ENCODE measurements at regions not wholly inside any gene's neighbourhood (a gene's known extent, or its start where the extent isn't known, plus 50 kb on each side); places are given as distances from the start of the nearest gene placed in this dataset.

DNA sequence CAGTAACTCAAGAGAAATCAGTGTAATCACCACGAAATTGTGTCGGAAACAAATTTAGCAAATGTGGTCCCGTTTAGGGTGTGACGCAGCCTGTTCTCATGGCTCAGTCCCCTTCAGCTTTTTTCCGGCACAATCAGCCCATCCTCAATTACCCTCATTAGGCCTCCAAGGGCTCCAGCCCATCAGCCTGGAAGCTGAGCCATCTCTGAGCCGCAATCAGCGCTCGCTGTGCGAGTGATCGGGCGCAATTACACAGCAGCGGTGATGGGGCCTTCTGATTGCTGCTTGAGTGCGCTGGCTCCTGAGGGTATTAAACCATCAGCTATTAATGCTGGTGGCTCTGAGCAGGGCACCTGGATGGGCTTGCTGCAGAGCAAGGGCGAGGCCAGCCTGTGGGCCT lies 55.6 kb downstream of the PLXNA1 start:
- H2AFZ ChIP-seq (ENCODE audit: low read depth, low read length, severe bottlenecking) = no peak overlapping the region

DNA sequence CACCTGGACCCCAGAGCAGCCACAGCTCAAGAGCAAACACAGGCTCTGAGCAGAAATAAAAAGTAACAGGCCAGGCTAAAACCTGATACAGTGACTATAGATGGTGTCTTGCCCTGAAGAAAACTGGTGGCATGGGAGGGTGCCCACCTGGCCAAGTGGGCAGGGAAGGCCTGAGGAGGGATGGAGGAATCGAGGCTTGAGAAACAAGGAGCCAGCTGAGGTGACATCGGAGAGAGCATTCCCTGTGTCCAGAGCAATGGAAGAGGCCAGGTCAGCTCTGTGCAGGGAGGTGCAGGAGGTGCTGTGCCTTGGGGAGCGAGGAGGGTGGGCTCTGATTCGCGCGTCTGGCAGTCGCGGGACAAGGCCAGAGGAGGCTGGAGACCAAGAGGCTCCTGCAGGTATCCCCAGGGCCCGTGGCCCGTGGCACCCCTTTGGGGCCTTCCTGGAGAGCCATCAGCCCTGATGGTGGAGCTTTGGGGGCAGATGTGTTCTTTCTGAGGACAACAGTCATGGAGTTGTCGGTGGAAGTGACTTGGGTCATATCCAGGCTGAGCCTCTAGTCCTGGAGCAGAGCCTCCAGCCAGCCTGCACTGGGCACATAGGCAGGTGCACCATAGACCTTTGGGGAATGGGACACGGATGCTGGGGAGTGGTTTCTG lies 56.1 kb downstream of the PLXNA1 start:
- Histone ChIP-seq H2AFZ (ENCODE audit: low read depth, low read length, severe bottlenecking) (no peak overlapping the region), H3F3A (ENCODE audit: insufficient read depth) (no peaks in the 10 kb centered on the region), H3K9me2 (replicated peaks; ENCODE audit: insufficient read depth, low read length) (no peaks in the 10 kb centered on the region), H3K9me3 (ENCODE audit: insufficient read depth, low read length) (no peaks in the 10 kb centered on the region), H3K4me3 (ENCODE audit: insufficient read depth, low read length, poor library complexity, severe bottlenecking) (no peak overlapping the region), H3K36me3 (ENCODE audit: low read length) (no peaks in the 10 kb centered on the region), H3K79me2 (ENCODE audit: insufficient read depth, low read length) (no peaks in the 10 kb centered on the region), H3K27ac (ENCODE audit: low read depth, low read length) (no peak overlapping the region), H4K20me1 (ENCODE audit: low read depth, low read length) (no peaks in the 10 kb centered on the region), H3K4me2 (ENCODE audit: low read depth, low read length, poor library complexity, severe bottlenecking) (no peak overlapping the region), H3K9ac (ENCODE audit: low read length) (no peak overlapping the region), H3K27me3 (ENCODE audit: low read length) (no peaks in the 10 kb centered on the region)
- TF ChIP-seq, protein P1, sequence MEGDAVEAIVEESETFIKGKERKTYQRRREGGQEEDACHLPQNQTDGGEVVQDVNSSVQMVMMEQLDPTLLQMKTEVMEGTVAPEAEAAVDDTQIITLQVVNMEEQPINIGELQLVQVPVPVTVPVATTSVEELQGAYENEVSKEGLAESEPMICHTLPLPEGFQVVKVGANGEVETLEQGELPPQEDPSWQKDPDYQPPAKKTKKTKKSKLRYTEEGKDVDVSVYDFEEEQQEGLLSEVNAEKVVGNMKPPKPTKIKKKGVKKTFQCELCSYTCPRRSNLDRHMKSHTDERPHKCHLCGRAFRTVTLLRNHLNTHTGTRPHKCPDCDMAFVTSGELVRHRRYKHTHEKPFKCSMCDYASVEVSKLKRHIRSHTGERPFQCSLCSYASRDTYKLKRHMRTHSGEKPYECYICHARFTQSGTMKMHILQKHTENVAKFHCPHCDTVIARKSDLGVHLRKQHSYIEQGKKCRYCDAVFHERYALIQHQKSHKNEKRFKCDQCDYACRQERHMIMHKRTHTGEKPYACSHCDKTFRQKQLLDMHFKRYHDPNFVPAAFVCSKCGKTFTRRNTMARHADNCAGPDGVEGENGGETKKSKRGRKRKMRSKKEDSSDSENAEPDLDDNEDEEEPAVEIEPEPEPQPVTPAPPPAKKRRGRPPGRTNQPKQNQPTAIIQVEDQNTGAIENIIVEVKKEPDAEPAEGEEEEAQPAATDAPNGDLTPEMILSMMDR (IDR thresholded peaks at IDR 0.05; ENCODE audit: insufficient read depth, low read length, poor library complexity, severe bottlenecking) = no peak
- no peak for TF ChIP-seq EZH2phosphoT487 (conservative IDR thresholded peaks at IDR 0.05; ENCODE audit: low read length)

More for the DNA sequence above, 55.6 kb downstream of the PLXNA1 start:
- Histone ChIP-seq H3K36me3 (ENCODE audit: low read length) (no peaks in the 10 kb centered on the region), H3K9me3 (ENCODE audit: insufficient read depth, low read length) (no peaks in the 10 kb centered on the region), H3K4me3 (ENCODE audit: insufficient read depth, low read length, poor library complexity, severe bottlenecking) (no peak overlapping the region), H3F3A (ENCODE audit: insufficient read depth) (no peaks in the 10 kb centered on the region), H3K9me2 (replicated peaks; ENCODE audit: insufficient read depth, low read length) (no peaks in the 10 kb centered on the region), H3K79me2 (ENCODE audit: insufficient read depth, low read length) (no peaks in the 10 kb centered on the region), H3K27me3 (ENCODE audit: low read length) (no peaks in the 10 kb centered on the region), H4K20me1 (ENCODE audit: low read depth, low read length) (no peaks in the 10 kb centered on the region), H3K9ac (ENCODE audit: low read length) (no peak overlapping the region), H3K27ac (ENCODE audit: low read depth, low read length) (no peak overlapping the region), H3K4me2 (ENCODE audit: low read depth, low read length, poor library complexity, severe bottlenecking) (no peak overlapping the region)
- TF ChIP-seq, protein P1 (IDR thresholded peaks at IDR 0.05; ENCODE audit: insufficient read depth, low read length, poor library complexity, severe bottlenecking) = no peak
- TF ChIP-seq EZH2phosphoT487 (conservative IDR thresholded peaks at IDR 0.05; ENCODE audit: low read length) = no peak

DNA sequence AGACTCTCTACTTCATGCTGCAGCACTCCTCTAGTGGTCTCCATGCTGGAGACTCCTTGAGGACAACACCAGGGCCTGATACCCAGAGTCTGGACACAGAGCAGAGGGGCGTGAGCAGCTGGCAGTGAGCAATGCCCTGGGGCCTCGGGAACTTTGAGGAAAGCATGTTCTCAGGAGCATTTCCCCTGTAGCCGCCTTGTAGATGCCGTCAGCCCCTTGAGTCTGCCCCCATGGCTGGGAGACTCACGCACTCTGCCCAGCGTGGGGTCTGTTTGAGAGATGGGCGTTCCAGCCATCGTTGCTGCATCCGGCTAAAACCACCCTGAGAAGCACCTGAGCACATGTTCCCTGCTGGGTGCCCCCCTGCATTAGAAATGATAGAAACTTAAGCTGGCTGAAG lies 56.8 kb downstream of the PLXNA1 start:
- Histone ChIP-seq H2AFZ (ENCODE audit: low read depth, low read length, severe bottlenecking) (no peak overlapping the region), H3K4me3 (ENCODE audit: insufficient read depth, low read length, poor library complexity, severe bottlenecking) (no peak overlapping the region), H3K4me2 (ENCODE audit: low read depth, low read length, poor library complexity, severe bottlenecking) (no peak overlapping the region), H3K9me2 (replicated peaks; ENCODE audit: insufficient read depth, low read length) (no peaks in the 10 kb centered on the region), H3F3A (ENCODE audit: insufficient read depth) (no peaks in the 10 kb centered on the region), H3K79me2 (ENCODE audit: insufficient read depth, low read length) (no peaks in the 10 kb centered on the region), H3K36me3 (ENCODE audit: low read length) (no peaks in the 10 kb centered on the region), H4K20me1 (ENCODE audit: low read depth, low read length) (no peaks in the 10 kb centered on the region), H3K9me3 (ENCODE audit: insufficient read depth, low read length) (no peaks in the 10 kb centered on the region), H3K27ac (ENCODE audit: low read depth, low read length) (no peak overlapping the region), H3K9ac (ENCODE audit: low read length) (no peak overlapping the region), H3K27me3 (ENCODE audit: low read length) (no peaks in the 10 kb centered on the region)
- TF ChIP-seq, protein P1 (IDR thresholded peaks at IDR 0.05; ENCODE audit: insufficient read depth, low read length, poor library complexity, severe bottlenecking) = no peak
- no peak for TF ChIP-seq EZH2phosphoT487 (conservative IDR thresholded peaks at IDR 0.05; ENCODE audit: low read length)

Measured in SU-DHL-6 (cell line).